AG10803 (cell line): ENCODE measurements at regions not wholly inside any gene's neighbourhood (a gene's known extent, or its start where the extent isn't known, plus 50 kb on each side); places are given as distances from the start of the nearest gene placed in this dataset.

Experiments
- DNase-seq: peaks from one replicate; pipeline ENCODE4 v3.0.0; 2010; ENCODE audit warnings: low read depth
- H3K4me3 ChIP-seq: 2 replicates; pipeline ENCODE4 v1.5.1; 2011; ENCODE audit warnings: mild to moderate bottlenecking, low read length, control low read depth
- CTCF ChIP-seq: conservative IDR thresholded peaks from 2 replicates; pipeline ENCODE4 v1.5.1; 2011; ENCODE audit warnings: mild to moderate bottlenecking, low read length, control low read depth, inconsistent platforms

- no peak for DNase-seq
- H3K4me3 ChIP-seq: no peak overlapping the region
- no peak for TF ChIP-seq CTCF
Measured at GRCh38 chr3:71850654-71851053, 65.7 kb upstream of the PROK2 start.

- TF ChIP-seq CTCF: no peak
- no peak overlapping the region for H3K4me3 ChIP-seq
- DNase-seq: no peak
Measured at GRCh38 chr3:71849681-71850080, 64.7 kb upstream of the PROK2 start.

- TF ChIP-seq CTCF: no peak
- DNase-seq: no peak
- no peak overlapping the region for H3K4me3 ChIP-seq
Measured at GRCh38 chr3:71847794-71848193, 62.8 kb upstream of the PROK2 start.

- no peak for DNase-seq
- TF ChIP-seq CTCF: no peak
- no peak overlapping the region for H3K4me3 ChIP-seq
Measured at GRCh38 chr3:71846185-71846584, 61.2 kb upstream of the PROK2 start.

GRCh38 chr3:71843071-71843470 is 58.1 kb upstream of the PROK2 start:
- TF ChIP-seq CTCF: no peak
- no peak overlapping the region for H3K4me3 ChIP-seq
- DNase-seq: no peak

- DNase-seq: no peak
- no peak overlapping the region for H3K4me3 ChIP-seq
- TF ChIP-seq CTCF: no peak
Measured at GRCh38 chr3:71838406-71838805, 53.5 kb upstream of the PROK2 start.
